ENCODE measurements at regions not wholly inside any gene's neighbourhood (a gene's known extent, or its start where the extent isn't known, plus 50 kb on each side); places are given as distances from the start of the nearest gene placed in this dataset.

DNA sequence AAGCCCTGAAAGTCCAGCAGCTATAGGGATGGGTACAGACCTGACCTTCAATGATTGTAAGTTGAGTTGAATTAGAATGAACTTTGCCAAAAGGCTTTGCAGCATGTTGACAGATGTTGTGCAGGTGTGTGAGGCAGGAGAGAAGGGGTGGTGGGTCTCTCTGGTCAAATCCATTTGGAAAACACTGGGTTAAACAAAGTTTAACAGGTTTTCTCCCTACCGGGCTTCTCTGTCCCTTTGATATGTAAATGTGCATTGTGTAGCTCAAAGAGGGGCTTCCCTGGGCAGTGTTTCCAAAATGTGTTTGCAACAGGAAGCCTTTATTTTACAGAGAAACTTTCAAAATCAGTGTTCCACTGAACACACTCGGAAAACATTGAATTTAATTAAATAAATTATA lies 72.1 kb upstream of the BRINP1 start:
- no peak for DNase-seq

DNA sequence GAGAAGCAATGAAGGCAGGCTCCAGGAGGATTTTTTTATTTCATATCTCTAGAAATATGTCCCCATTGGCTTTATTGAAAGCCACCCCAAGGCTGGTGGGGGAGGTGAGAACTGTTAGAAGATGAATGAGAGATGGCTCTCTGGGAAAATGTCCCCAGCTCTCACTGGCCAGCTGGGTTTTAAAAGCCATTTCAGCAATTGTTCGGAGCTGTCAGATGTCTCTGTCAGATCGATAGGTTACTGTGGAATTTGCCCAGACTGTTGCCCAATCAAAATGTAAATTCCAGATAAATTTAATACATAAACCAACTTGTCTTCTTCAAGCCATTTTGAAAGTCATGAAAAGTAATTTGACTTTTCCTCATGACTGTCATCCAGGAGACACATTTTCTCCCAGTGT lies 67.0 kb upstream of the BRINP1 start:
- no peak for DNase-seq

DNA sequence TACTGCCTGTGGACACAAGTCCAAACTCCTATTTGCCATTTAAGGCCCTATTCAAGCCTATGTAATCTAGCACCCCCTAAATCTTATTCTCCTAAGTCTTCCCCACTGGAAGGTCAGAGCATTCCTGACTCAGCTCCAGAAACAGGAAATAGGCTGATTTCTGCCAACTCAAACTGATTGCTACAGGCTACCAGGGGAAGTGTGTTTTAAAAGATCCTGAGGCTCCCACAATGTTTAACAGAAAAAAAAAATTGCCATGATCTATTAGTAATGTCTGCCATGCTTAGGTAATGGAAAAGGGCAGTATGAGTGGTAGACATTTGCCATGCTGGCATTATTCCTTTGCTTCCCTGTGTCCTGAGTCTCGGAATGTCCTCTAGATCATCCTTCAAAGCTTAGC lies 65.8 kb upstream of the BRINP1 start:
- no peak for DNase-seq

DNA sequence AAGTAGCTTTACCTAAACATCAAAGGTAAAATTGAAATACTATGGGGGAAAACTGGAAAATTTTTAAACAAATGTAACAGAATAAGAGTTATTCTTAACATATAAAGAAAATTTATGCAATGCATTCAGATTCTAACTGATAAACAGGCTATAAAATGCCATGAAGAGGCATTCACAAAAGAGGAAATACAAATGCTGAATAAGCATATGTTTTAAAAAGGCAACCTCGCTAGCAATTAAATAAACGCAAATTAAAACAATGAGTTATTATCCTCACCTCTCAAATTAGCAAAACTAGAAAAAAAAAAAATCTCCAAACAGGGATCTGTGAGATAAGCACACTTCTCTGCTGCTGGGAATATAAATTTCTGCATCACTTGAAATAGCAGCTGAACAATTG lies 63.2 kb upstream of the BRINP1 start:
- DNase-seq = no peak

DNA sequence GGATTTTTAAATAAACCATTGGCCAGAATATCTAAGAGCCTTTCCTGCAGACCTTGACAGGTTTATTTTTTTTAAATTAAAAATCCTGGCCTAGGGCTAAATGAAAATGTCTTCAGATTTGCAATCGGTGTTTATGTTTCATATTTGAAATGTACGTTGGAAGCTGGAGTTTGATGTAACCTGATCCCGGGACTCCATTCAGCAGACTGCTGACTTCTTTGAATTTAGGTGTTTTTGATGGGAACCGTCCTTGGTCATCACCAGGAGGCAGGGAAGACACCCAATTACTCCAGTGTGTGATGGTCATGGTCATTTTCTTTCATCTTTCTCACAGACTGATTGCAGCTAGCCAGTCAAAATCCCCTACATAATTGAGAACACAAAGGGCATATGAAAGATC lies 60.1 kb upstream of the BRINP1 start:
- DNase-seq = no peak

DNA sequence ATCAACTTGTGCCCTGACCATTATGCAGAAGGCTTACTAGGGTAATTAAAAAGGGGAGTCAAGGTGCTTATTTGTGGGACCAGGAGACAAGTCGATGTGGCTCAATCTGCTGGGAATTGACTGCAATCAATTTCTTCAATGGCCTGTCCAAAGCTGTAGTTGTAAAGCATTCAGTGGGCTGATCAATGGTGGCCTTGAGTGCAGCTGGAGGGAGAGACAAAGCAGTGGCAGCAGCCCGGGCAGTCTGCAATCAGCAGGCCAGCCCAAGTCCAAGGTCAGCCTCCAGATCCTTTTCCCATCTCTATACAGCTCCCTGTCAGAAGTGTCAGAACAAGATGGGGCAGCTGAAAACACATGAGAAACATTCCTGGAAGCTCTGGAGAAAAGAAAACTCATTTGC lies 51.0 kb upstream of the BRINP1 start:
- no peak for DNase-seq
